Heart left ventricle (tissue), 16 donors: ENCODE measurements at regions not wholly inside any gene's neighbourhood (a gene's known extent, or its start where the extent isn't known, plus 50 kb on each side); places are given as distances from the start of the nearest gene placed in this dataset.

ENCODE experiments used
- ATAC-seq, 4 donors: fragments of 200-7000 bp; cut with Tn5 transposase; one replicate each; pipeline ENCODE4 v1.9.1; 2020 to 2022; ENCODE audit warnings: moderate library complexity in 4 of 4, mild to moderate bottlenecking in 3 of 4, moderate number of reproducible peaks in 1 of 4
- DNase-seq, 5 donors: peaks; one replicate each; pipeline ENCODE4 v3.0.0-alpha.2; 2020
- H3K27ac ChIP-seq, 12 donors: fragments of 200-600 bp; sonication (generic) in 4 of 12; one replicate each; pipeline versions ENCODE4 v1.5.0 to v1.8.0; 2016 to 2022; ENCODE audit warnings: mild to moderate bottlenecking in 2 of 12
- H3K27me3 ChIP-seq, 9 donors: fragments of 200-600 bp; sonication (generic) in 2 of 9; one replicate each; pipeline versions ENCODE4 v1.5.1 to v1.8.0; 2016 to 2022; ENCODE audit warnings: mild to moderate bottlenecking in 3 of 9
- H3K36me3 ChIP-seq, 9 donors: fragments of 200-600 bp; sonication (generic) in 2 of 9; one replicate each; pipeline versions ENCODE4 v1.5.0 to v1.8.0; 2018 to 2022; ENCODE audit warnings: mild to moderate bottlenecking in 2 of 9
- H3K4me1 ChIP-seq, 12 donors: fragments of 200-600 bp; sonication (generic) in 4 of 12; one replicate each; pipeline versions ENCODE4 v1.5.0 to v1.8.0; 2016 to 2022; ENCODE audit warnings: mild to moderate bottlenecking in 3 of 12
- H3K4me3 ChIP-seq, 12 donors: fragments of 200-600 bp; sonication (generic) in 4 of 12; one replicate each; pipeline versions ENCODE4 v1.5.0 to v1.8.0; 2017 to 2022; ENCODE audit warnings: mild to moderate bottlenecking in 9 of 12, moderate library complexity in 4 of 12
- H3K9me3 ChIP-seq, 12 donors: fragments of 200-600 bp; sonication (generic) in 4 of 12; one replicate each; pipeline versions ENCODE4 v1.5.0 to v1.8.0; 2016 to 2022; ENCODE audit warnings: mild to moderate bottlenecking in 1 of 12
- CTCF ChIP-seq, 12 donors: fragments of 200-600 bp; sonication (generic) in 4 of 12; IDR thresholded peaks; one replicate each; pipeline versions ENCODE4 v1.5.0 to v1.8.0; 2018 to 2022; ENCODE audit warnings: antibody characterized with exemption in 12 of 12, mild to moderate bottlenecking in 5 of 12
- POLR2A ChIP-seq, 2 donors: fragments of 450-650 bp; IDR thresholded peaks; one replicate each; pipeline ENCODE4 v1.6.1; 2017; ENCODE audit warnings: antibody characterized with exemption in 2 of 2, mild to moderate bottlenecking in 2 of 2, moderate library complexity in 2 of 2
- WGBS, 4 donors: extraction: QIAGEN DNeasy Blood & Tissue Kit in 2 of 4; methylation state at CpG; one replicate each; pipeline versions ENCODE4 v1.1.5 to v1.1.7; 2013 to 2018; 5-methylcytosine and 5-hydroxymethylcytosine counted together
- intact Hi-C, 10 donors: fragments of 100-400 bp; cut with DNase I; formaldehyde crosslinking; loops; one replicate each; pipeline versions ENCODE4 v1.11.1 to v1.14.2; 2022
- donor health status: ischemic (EF 13 %, LVEDD 7.1; RV severe dilation, severe dysfunction).
- donor health status: healthy with polysubstance abuse.
- donor health status: DM: no; HTN: yes; CAD: no.
- donor health status: DM: no; HTN: no; CAD: no.
- donor health status: ischemic (EF 25% LVEDD 6.9; RV normal size, moderate dysfunction).
- donor health status: ischemic (EF 25% LVEDD 5.7; RV mildly dilated, moderate dysfunction).
- donor health status: healthy.
- donor health status: DM: yes; HTN: yes; CAD: no.
- donor health status: ischemic (EF 35%, LVEDD 5.7; RV mildly dilated, moderate dysfunction).
- donor health status: nonischemic (EF 11% LVEDD 7.7; RV severe dilation, severe dysfunction).
- donor health status: DM: yes; HTN: yes; CAD: no.
- donor health status: PGD.
- donor health status: ischemic (EF 29% LVEDD 5.4; RV normal size, mild dysfunction).
- donor health status: nonischemic (EF 23%, LVEDD 6.1; RV moderate dilation, normal function).

- no peaks in the 10 kb centered on the region for H3K27me3 ChIP-seq
- no peak for ATAC-seq
Observed at GRCh38 chr4:149031399-149031798, 589.2 kb upstream of the NR3C2 start.

GRCh38 chr4:149029056-149029651, 586.9 kb upstream of the NR3C2 start:
- ATAC-seq (no peak), DNase-seq (no peak)
- Histone ChIP-seq H3K9me3 (no peaks in the 10 kb centered on the region), H3K4me1 (no peaks in the 10 kb centered on the region), H3K4me3 (no peak overlapping the region), H3K27ac (no peak overlapping the region), H3K27me3 (no peaks in the 10 kb centered on the region), H3K36me3 (no peaks in the 10 kb centered on the region)
- intact Hi-C loops = no loop called here
- TF ChIP-seq POLR2A (IDR thresholded peaks at IDR 0.05) (no peak), CTCF (IDR thresholded peaks at IDR 0.05) (no peak)
- 77 to 86% (median 82%) methylated on average over 4 of the region's 4 CpGs for WGBS, 4 donors

More at GRCh38 chr4:149031399-149031798, 589.2 kb upstream of the NR3C2 start:
- Histone ChIP-seq H3K27ac (no peak overlapping the region), H3K4me3 (no peak overlapping the region), H3K36me3 (no peaks in the 10 kb centered on the region), H3K4me1 (no peaks in the 10 kb centered on the region), H3K9me3 (no peaks in the 10 kb centered on the region)
- TF ChIP-seq CTCF (IDR thresholded peaks at IDR 0.05) (peak in 10 of 12 donors; percentile 18 to 56 (median 50)), POLR2A (IDR thresholded peaks at IDR 0.05) (no peak)
- no peak for DNase-seq
- intact Hi-C loops = no loop called here

- no peak for TF ChIP-seq POLR2A (IDR thresholded peaks at IDR 0.05)
- no peak for TF ChIP-seq CTCF (IDR thresholded peaks at IDR 0.05)
- H3K27me3 ChIP-seq = no peaks in the 10 kb centered on the region
- WGBS, 4 donors = 87 to 97% (median 91%) methylated on average over 2 of the region's 2 CpGs
- intact Hi-C loops = no loop called here
- no peaks in the 10 kb centered on the region for H3K4me1 ChIP-seq
- ATAC-seq (no peak), DNase-seq (no peak)
- H3K9me3 ChIP-seq = no peaks in the 10 kb centered on the region
- H3K36me3 ChIP-seq = no peaks in the 10 kb centered on the region
- no peak overlapping the region for H3K27ac ChIP-seq
- no peak overlapping the region for H3K4me3 ChIP-seq
Observed at GRCh38 chr4:149026696-149027095, 584.5 kb upstream of the NR3C2 start.

- ATAC-seq (no peak), DNase-seq (no peak)
- Histone ChIP-seq H3K9me3 (no peaks in the 10 kb centered on the region), H3K27ac (no peak overlapping the region), H3K4me3 (no peak overlapping the region), H3K4me1 (no peaks in the 10 kb centered on the region), H3K36me3 (no peaks in the 10 kb centered on the region), H3K27me3 (no peaks in the 10 kb centered on the region)
- TF ChIP-seq CTCF (IDR thresholded peaks at IDR 0.05) = no peak
- no peak for TF ChIP-seq POLR2A (IDR thresholded peaks at IDR 0.05)
- 68 to 80% (median 71%) methylated on average over 6 of the region's 6 CpGs for WGBS, 4 donors
- intact Hi-C loops = no loop called here
Observed at GRCh38 chr4:149017002-149017734, 575.0 kb upstream of the NR3C2 start.
